CD4-positive, alpha-beta T cell treated with Interleukin-17A for 4 hours (primary cell): ENCODE measurements at regions not wholly inside any gene's neighbourhood (a gene's known extent, or its start where the extent isn't known, plus 50 kb on each side); places are given as distances from the start of the nearest gene placed in this dataset.

ENCODE experiments used
- DNase-seq: peaks from one replicate; pipeline ENCODE4 v3.0.0-alpha.2; 2020; ENCODE audit warnings: mixed read lengths

DNA sequence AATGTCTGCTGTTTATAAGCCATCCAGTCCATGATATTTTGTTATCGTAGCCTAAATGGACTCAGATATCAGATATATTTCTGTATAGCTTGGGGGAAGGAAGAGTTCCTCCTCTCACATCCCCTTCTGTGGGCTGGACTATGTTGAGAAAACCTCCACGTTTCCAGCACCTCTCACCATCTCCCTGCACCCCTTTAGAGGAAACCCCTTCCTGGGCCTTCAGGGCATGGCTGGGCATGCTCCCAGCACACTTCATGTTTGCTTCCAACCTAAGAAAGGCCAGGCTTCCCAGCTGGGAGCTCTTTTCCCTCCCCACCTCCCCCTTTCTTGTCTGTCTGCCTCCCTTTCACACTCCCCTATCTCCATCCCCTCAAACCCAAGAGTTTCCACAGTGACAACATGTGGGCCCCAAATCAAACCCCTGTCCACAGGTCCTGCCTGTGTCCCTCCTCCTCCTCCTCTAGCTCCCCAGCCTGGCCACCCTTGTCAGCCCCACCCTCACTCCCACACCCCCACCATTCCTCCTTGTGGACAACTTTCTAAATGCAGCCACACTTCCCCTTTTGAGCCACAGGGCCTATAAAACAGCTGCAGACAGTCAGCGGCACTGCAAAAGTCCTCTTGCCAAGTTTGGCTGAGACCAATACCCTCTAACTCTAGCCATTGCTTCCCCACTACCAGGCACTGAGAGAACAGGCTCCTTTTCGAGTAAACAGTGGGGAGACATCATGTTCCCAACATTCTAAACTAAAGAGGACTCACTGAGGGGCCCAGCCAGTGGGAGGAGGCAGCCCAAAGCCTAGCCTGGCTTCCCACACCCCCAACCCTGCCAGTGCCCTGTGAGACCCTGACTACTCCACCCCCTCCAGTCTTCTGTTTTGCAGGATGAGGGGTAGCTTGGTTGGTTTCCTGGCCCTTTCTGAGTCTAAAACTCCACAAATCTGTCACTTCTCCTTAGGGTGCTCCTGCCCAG is 120.5 kb downstream of the ZFP36L2 start:
- DNase-seq = no peak

GRCh38 chr2:43104763-43105162 is 121.6 kb downstream of the ZFP36L2 start:
- no peak for DNase-seq

GRCh38 chr2:43104106-43104505 is 122.3 kb downstream of the ZFP36L2 start:
- no peak for DNase-seq

DNA sequence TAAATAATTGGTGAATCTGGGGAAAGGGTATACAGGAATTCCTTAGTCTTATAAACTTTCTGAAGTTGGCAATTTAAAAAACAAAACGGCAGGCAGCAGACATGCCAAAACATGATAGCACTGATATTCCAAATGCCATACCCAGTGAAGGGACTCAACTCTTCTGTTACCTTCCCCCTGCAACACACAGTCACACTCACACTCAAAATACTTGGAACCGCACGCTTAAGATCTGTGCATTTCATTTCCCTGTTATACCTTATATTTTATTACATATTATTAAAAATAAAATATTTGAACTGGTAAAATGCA is 123.4 kb downstream of the ZFP36L2 start:
- no peak for DNase-seq

- no peak for DNase-seq
These were observed 123.9 kb downstream of the ZFP36L2 start for GRCh38 chr2:43102366-43103092.

DNA sequence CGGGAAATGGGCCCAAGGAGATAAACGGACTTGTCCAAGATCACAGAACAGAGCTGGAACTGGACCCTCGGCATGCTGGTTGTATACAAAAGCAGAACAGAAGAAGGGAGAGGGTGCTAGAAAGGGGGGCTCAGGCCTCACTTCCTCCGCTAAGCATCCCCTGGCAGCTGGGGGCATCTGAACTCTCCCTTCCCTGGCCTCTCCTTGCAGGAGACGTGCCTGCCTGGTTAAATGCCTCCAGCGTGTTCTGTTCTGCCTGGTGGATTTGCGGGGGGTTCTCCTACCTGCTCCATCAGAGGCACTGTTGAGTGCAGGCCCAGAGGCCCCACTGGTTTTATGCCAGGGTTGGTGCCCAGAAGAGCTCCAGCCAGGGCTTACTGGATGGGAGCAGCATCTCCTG is 124.7 kb downstream of the ZFP36L2 start:
- DNase-seq = no peak

GRCh38 chr2:43100883-43101662 is 125.3 kb downstream of the ZFP36L2 start:
- no peak for DNase-seq

DNA sequence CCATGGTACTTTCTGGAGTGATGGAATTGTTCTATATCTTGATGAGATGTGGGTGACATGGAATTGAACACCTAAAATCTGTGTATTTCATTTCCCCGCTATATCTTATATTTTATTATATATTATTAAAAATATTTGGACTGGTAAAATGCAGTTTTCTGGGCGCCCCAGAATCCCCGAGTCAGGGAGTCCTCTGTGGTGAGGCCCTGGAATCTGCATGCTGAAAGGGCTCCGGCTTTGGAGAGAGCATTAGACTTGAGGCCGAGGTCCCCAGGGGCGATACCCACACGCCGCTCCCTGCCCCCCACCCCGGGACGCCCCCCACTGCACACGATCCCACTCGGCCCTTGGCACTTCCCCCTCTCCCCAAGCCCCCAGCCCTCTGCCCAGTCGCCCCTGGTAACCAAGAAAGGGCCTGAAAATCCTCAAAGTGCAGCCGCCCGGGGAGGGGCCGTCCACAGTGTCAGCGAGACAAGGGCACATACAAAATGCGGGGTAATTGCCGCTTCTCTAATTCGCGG is 126.0 kb downstream of the ZFP36L2 start:
- no peak for DNase-seq

DNA sequence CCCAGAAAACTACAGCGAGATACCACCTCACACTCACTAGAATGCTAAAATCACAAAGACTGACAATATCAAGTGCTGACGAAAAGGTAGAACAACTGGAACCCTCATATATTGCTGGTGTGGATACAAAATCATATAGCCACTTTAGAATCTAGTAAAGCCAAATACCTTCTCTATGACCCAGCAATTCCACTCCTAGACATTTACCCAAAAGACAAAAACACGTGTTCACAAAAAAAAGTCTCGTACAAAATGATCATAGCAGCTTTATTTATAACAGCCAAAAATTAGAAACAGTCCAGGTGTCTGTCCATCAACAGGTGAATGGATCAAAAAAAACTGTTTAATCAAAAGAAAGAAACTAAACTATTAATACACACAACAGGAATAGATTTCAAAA is 126.6 kb downstream of the ZFP36L2 start:
- no peak for DNase-seq

- no peak for DNase-seq
These were observed 127.9 kb downstream of the ZFP36L2 start for GRCh38 chr2:43098539-43098938.

GRCh38 chr2:43097644-43098408 is 128.6 kb downstream of the ZFP36L2 start:
- no peak for DNase-seq

DNA sequence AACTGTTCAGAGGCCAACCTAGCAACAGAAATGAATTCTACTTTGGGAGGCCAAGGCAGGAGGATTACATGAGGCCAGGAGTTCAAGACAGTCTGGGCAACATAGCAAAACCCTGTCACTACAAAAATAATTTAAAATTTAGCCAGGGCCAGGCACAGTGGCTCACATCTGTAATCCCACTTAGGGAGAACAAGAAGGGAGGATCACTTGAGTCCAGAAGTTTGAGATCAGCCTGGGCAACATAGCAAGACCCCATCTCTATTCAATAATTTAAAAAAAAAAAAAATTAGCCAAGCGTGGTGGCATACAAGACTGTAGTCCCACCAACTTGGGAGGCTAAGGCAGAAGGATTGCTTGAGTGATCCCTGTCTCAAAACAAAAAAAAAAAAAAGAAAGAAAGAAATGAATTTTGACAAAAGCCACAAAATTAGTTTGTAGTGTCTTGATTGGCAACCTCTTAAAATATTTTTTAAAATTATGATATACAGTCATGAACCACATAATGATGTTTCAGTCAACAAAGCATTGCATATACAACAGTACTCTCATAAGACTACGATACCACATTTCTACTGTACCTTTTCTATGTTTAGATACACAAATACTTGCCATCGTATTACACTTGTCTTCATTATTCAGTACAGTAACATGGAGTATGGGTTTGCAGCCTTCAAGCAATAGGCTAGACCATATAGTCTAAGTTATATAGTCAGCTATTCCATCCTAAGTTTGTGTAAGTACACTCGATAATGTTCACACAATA is 130.7 kb downstream of the ZFP36L2 start:
- DNase-seq = no peak

- no peak for DNase-seq
These were observed 133.8 kb downstream of the ZFP36L2 start for GRCh38 chr2:43092520-43093179.

DNA sequence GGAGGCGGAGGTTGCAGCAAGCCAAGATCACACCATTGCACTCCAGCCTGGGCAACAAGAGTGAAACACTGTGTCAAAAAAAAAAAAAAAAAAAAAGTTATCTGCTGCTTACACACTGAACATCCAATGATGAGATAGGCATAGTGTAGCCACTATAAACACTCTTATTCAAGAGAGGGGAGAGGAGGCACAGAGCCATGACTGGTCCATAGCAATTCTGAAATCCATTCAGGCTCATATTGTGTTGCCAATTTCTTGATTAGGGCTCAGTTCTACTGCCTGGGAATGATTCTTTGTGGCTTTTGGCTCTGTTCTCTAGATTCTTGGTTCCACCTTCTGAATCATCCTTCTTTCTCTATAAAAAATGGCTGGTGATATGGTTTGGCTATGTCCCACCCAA is 136.1 kb downstream of the ZFP36L2 start:
- DNase-seq = no peak

DNA sequence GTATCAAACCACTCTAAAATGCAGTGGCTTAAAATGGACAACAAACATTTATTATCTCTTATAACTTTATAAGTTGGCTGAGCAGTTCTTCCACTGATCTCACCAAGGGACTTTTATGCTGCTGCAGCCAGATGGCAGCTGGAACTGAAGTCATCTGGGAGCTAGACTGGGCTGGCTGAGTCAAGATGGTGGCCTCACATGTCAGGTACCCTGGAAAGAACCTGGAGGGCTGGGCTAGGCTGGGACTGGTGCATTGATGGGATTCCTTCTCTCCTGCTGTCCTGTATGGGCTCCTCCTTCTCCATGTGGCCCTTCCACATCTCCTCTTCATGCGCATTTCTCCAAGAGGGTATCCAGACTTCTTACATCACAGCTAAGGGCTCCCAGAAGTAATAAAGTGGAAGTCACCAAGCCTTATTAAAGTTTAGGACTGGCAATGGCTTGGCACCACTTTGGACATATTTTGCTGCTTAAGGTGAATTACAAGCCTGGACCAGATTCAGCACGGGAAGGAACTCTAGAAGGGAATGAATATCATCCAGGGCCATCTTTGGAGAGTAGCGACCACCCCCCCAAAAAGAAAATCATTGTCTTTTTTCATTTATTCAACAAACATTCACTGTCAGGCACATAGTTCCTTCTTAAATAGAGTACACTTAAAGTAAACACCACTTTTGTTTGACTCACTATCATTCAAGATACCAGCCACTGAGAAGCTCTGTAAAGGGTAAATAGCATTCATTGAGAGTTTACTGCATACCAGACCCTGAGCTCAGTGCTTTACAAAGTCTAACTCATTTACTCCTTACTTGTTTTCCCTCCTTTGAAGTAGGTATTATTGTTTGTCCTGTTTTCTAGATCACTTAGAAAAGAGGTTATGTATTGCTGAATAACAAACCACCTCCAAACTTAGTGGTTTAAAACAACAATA is 138.0 kb downstream of the ZFP36L2 start:
- DNase-seq = no peak

- no peak for DNase-seq
These were observed 139.0 kb downstream of the ZFP36L2 start for GRCh38 chr2:43087413-43087812.

DNA sequence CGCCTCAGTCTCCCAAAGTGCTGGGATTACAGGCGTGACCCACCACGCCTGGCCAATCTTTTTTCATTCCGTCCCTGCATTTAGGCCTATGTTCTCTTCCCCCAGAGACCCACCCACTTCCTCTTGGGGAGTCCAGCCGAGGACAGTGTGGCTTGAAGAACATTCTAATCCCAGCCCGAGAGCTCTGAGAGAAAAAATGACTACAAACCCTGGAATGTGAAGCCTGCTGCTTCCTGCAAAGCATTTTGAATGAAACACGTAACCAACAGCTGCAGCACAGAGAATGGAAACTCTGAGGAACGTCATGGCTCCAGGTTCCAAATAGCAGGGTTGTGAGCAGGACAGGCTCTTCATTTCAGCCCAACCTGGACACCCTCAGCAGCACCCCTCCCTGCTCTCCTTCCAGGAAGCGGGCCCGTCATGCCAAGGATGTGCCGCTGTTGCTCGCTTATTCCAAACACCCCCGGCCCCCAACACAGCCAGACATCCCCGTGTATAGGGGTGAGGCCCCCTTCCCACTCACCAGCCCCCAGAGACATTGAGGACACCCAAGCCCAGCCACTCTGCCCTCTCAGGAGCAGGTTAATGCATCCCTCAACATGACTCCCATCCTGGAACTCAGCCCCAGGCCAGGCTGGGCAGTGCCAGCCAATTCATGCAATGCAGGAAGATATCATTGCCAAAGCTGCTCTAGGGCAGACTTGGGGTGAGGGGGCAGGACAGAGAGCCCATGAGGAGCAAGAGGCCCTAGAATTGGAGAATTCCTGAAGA is 139.8 kb downstream of the ZFP36L2 start:
- DNase-seq = no peak

DNA sequence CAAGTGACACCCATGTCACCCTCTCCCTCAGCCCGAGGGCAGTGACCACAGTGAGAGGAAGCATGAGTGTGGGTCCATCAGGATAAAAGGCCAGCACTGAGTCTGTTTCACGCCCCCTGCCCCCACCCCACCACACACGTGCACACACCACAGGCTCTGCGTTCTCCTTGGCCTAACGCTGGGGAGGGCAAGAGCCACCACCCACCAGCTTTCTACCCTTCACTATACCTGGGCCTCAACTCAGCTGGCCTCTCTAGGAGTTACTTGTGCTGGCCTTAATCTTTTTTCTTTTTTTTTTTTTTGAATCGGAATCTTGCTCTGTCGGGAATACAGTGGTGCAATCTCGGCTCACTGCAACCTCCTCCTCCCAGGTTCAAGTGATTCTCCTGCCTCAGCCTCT is 140.5 kb downstream of the ZFP36L2 start:
- DNase-seq = no peak

- DNase-seq = no peak
These were observed 140.9 kb downstream of the ZFP36L2 start for GRCh38 chr2:43085505-43085904.
